HFFc6 (cell line): ENCODE measurements at regions not wholly inside any gene's neighbourhood (a gene's known extent, or its start where the extent isn't known, plus 50 kb on each side); places are given as distances from the start of the nearest gene placed in this dataset.

Source experiments
- DNase-seq: peaks from one replicate; pipeline ENCODE4 v3.0.0-alpha.2; 2018
- H3K27ac Mint-ChIP-seq: 2 replicates; pipeline ENCODE4 v1.8.0; 2020; ENCODE audit warnings: mild to moderate bottlenecking, mixed read lengths
- H3K27me3 Mint-ChIP-seq: 2 replicates; pipeline ENCODE4 v1.8.0; 2021; ENCODE audit warnings: mild to moderate bottlenecking, moderate library complexity, mixed read lengths; ENCODE audit not compliant: insufficient read depth
- H3K36me3 Mint-ChIP-seq: 2 replicates; pipeline ENCODE4 v1.8.0; 2021; ENCODE audit warnings: low read depth, mixed read lengths
- H3K4me1 Mint-ChIP-seq: 2 replicates; pipeline ENCODE4 v1.8.0; 2020; ENCODE audit warnings: low read depth, mixed read lengths
- H3K4me3 Mint-ChIP-seq: 2 replicates; pipeline ENCODE4 v1.8.0; 2020; ENCODE audit warnings: mild to moderate bottlenecking, moderate library complexity, mixed read lengths
- H3K9me3 Mint-ChIP-seq: 2 replicates; pipeline ENCODE4 v1.8.0; 2020; ENCODE audit warnings: mild to moderate bottlenecking, mixed read lengths
- TF ChIP-seq, protein P1 (sequence below): fragments of 200-600 bp; sonication (generic); IDR thresholded peaks from 2 replicates; pipeline ENCODE4 v1.5.0; 2021; ENCODE audit warnings: antibody characterized with exemption, mild to moderate bottlenecking

DNA sequence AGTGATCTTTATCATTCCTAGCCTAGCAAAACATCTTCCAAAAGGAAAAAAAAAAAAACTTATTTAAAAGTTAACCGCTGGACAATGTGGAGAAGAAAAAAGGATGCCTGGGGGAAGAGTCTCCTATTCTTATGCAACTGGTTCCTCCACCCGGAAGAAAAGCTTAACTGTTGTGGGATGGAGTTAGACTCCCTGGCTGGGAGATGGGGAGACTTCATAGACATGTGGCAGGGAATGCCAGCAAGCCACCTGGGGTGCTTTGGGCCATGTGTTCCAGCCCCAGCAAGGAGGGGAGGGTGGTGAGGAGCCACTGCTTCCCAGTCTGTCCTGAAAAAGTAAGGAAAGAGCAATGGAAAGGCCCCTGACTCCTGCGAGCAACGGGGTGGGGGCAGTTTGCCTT lies 119.4 kb upstream of the SPIN4 start:
- TF ChIP-seq, protein P1, sequence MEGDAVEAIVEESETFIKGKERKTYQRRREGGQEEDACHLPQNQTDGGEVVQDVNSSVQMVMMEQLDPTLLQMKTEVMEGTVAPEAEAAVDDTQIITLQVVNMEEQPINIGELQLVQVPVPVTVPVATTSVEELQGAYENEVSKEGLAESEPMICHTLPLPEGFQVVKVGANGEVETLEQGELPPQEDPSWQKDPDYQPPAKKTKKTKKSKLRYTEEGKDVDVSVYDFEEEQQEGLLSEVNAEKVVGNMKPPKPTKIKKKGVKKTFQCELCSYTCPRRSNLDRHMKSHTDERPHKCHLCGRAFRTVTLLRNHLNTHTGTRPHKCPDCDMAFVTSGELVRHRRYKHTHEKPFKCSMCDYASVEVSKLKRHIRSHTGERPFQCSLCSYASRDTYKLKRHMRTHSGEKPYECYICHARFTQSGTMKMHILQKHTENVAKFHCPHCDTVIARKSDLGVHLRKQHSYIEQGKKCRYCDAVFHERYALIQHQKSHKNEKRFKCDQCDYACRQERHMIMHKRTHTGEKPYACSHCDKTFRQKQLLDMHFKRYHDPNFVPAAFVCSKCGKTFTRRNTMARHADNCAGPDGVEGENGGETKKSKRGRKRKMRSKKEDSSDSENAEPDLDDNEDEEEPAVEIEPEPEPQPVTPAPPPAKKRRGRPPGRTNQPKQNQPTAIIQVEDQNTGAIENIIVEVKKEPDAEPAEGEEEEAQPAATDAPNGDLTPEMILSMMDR, result no peak
- H3K36me3 Mint-ChIP-seq, result peaks cover 6% of the 10 kb centered on the region
- no peak overlapping the region for H3K27ac Mint-ChIP-seq
- no peak for DNase-seq
- H3K27me3 Mint-ChIP-seq, result no peaks in the 10 kb centered on the region
- H3K4me1 Mint-ChIP-seq, result no peaks in the 10 kb centered on the region
- H3K4me3 Mint-ChIP-seq, result no peak overlapping the region
- peaks cover 19% of the 10 kb centered on the region for H3K9me3 Mint-ChIP-seq

DNA sequence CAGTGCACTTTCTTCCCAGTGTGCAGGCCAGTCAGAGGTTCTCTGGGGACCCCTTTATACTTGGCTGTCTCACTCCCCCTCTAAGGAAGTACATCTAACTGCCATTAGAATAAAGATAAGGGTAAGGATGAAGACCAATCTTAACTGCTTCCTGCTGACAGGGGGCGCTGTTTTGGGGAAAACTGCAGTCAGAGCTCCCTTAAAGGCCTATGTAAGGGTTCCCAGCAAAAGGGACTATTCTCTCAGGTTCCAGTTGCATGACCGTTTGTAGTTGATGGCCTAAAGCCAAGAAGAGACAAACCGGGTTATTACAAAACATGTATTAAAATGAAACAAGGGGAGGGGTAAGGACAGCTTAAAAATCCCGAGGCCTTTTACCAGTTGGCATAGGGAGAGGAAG lies 115.6 kb upstream of the SPIN4 start:
- no peak overlapping the region for H3K27ac Mint-ChIP-seq
- DNase-seq, result no peak
- H3K4me1 Mint-ChIP-seq, result no peaks in the 10 kb centered on the region
- no peaks in the 10 kb centered on the region; the same call in 1 of the 2 replicates for H3K27me3 Mint-ChIP-seq
- TF ChIP-seq, protein P1, result peak; percentile 22; the same call in 1 of the 2 replicates
- no peak overlapping the region for H3K4me3 Mint-ChIP-seq
- H3K9me3 Mint-ChIP-seq, result peaks cover 9% of the 10 kb centered on the region; the same call in 1 of the 2 replicates
- peaks cover 7% of the 10 kb centered on the region for H3K36me3 Mint-ChIP-seq

DNA sequence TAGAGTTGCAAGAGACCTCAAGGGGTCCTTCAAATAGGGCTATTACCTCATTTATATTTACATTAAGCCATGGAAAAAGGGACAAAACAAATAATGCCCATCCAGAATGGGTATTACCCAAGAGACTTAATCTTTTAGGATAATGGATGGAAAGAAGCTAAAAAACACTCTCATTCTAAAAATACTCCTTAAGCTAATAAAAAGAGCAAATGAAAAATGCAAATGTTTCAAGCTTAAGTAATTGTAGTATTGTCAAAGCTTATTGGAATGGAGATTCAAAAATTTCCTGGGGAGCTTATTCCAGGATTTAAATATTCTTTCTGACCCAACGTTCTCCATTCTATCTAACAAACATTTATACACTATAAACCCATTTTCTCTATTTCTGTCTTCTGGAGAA lies 107.8 kb upstream of the SPIN4 start:
- no peaks in the 10 kb centered on the region for H3K9me3 Mint-ChIP-seq
- TF ChIP-seq, protein P1, result no peak

GRCh38 chrX:63453571-63453970 lies 102.4 kb upstream of the SPIN4 start:
- Mint-ChIP-seq H3K27ac (no peak overlapping the region), H3K36me3 (peaks cover 16% of the 10 kb centered on the region; the same call in 1 of the 2 replicates), H3K4me1 (no peaks in the 10 kb centered on the region), H3K27me3 (no peaks in the 10 kb centered on the region; the same call in 1 of the 2 replicates), H3K4me3 (no peak overlapping the region), H3K9me3 (peaks cover 28% of the 10 kb centered on the region)
- TF ChIP-seq, protein P1, result no peak
- no peak for DNase-seq

More for the DNA sequence above, 107.8 kb upstream of the SPIN4 start:
- Mint-ChIP-seq H3K27me3 (no peaks in the 10 kb centered on the region; the same call in 1 of the 2 replicates), H3K4me1 (no peaks in the 10 kb centered on the region), H3K27ac (no peak overlapping the region), H3K4me3 (no peak overlapping the region), H3K36me3 (no peaks in the 10 kb centered on the region; the same call in 1 of the 2 replicates)
- DNase-seq, result no peak

GRCh38 chrX:63441717-63442116 lies 90.6 kb upstream of the SPIN4 start:
- TF ChIP-seq, protein P1, result no peak
- Mint-ChIP-seq H3K36me3 (no peaks in the 10 kb centered on the region), H3K9me3 (no peaks in the 10 kb centered on the region), H3K27ac (no peak overlapping the region), H3K4me1 (no peaks in the 10 kb centered on the region), H3K4me3 (no peak overlapping the region), H3K27me3 (no peaks in the 10 kb centered on the region)
- no peak for DNase-seq

DNA sequence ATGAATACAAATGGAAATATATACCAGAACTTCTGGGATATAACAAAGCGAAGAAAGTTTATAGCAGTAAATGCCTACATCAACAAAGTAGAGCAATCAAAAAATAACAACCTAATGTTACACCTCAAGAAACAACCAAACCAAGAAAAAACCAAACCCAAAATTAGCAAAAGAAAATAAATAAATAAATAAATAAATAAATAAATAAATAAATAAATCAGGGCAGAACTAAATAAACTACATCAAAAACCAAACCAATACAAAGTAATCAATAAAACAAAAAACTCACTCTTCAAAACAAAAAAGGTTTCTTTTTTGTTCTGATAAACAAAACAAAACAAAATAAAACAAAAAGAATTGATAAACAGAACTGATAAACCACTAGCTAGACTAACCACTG lies 88.4 kb upstream of the SPIN4 start:
- H3K4me3 Mint-ChIP-seq, result no peak overlapping the region
- no peaks in the 10 kb centered on the region for H3K9me3 Mint-ChIP-seq
- H3K36me3 Mint-ChIP-seq, result no peaks in the 10 kb centered on the region
- H3K27ac Mint-ChIP-seq, result no peak overlapping the region
- TF ChIP-seq, protein P1, result no peak
- DNase-seq, result no peak
- H3K27me3 Mint-ChIP-seq, result no peaks in the 10 kb centered on the region
- H3K4me1 Mint-ChIP-seq, result no peaks in the 10 kb centered on the region
